ENCODE measurements at regions not wholly inside any gene's neighbourhood (a gene's known extent, or its start where the extent isn't known, plus 50 kb on each side); places are given as distances from the start of the nearest gene placed in this dataset.
"Not testable (repeated sequence)": the region's sequence is repeated elsewhere in the genome, so short reads cannot be mapped to it uniquely, and the experiment has no call there.

DNA sequence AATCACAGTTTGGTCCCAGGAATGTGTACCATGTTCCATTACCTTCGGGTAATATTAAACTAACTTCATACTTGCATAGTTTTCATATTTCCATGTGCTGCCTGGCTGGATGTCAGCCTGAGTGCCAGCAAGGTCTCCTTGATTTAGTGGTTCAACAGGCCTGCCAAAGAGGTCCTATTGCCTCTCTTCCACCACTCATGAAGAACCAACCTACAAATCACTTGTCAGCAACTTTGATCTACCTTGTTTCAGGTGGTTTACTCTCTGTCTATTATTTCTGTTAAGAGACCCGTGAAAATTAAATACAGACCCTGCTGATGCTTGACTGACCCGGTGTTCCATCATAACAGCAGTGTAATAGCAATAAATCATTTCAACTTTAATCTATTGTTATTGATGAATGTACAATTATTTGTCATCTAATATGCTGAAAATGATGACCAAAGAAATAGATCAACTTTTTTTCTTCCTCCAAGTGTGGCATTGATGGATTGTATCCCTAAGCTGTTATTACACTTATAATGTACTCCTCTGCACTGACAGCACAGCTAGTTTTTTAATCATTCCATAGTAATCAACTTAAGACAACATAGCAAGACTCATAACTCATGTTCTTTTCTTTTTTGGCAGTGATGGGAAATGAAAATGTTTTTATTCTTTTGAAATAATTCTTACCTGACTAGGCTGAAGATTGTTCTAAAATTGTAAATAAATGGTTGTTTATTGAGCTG is 1220.2 kb upstream of the ACVR2A start:
- no peak for DNase-seq

GRCh38 chr2:146623771-146624170 is 1221.1 kb upstream of the ACVR2A start:
- no peak for DNase-seq

DNA sequence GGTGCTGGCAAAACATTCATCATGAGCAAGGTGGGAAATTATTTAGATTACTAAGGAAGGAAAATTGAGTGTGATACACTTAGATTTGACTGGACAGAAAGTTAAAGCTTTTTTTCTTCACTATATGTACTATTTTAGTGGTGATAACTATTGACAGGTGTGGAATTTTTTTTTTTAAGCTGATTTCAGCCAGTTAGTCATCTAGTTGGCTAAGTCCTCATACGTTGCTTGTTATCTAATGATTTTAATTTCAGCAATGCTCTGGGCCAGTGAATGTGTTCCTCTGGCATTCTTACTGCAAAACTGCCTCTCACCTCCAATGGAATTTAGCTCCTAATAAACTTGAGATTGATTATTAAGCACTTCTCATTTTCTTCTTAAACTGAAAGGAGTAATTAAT is 1223.2 kb upstream of the ACVR2A start:
- no peak for DNase-seq

DNA sequence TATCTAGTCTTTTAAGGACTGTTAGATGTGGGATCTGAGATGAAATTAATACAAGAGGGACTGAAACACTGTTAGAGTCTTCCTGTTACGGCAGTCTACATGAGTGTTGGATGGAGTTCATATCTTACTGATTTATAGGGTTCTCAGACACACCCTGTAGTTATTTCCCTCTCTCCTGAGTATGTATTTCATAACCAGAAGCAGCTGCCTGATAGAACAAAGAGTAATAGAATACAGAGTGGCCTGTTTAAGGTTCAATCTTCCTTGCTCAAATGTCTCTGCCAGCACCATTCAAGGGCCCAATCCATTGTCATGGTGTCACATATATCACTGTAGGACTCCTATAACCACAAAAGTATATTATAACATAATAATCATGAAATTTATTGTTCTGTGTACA is 1229.1 kb upstream of the ACVR2A start:
- DNase-seq: no peak

- DNase-seq: no peak
Observed at GRCh38 chr2:146608490-146608889, 1236.3 kb upstream of the ACVR2A start.

DNA sequence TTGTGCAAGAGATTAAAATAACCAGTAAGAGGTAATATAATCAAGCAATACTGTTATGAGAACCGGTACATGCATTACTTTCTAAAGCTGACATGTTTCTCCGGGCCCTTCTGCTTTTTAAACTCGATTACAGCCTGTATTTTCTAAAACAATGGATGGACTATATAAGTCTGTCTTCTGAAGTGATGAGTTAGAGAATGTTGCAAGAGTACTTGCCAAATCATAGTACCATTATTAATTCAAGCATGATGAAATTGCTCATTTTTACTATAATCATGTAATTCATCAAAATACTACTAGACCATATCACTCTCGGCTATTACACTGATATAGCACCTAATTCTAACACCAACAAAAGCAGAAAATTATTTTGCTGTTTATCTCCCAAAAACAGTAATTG is 1240.3 kb upstream of the ACVR2A start:
- no peak for DNase-seq

DNA sequence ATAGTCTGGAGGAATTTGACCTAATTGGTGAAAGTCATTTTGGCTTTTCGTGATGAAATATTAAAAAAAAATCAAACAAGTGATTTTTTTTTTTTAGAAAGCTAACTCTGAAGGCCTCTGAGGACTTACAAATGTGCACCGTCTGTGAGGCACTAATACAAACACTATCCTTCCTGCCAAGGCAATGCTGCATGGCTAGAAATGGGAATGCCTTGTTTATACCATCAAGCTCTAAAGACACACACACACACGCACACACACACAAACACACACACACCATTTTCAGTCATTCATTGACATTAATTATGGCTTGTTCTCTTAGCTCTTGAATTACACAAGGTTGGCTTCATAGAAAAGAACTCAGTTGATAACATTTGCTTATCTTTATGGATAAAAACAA is 1242.0 kb upstream of the ACVR2A start:
- DNase-seq: no peak

DNA sequence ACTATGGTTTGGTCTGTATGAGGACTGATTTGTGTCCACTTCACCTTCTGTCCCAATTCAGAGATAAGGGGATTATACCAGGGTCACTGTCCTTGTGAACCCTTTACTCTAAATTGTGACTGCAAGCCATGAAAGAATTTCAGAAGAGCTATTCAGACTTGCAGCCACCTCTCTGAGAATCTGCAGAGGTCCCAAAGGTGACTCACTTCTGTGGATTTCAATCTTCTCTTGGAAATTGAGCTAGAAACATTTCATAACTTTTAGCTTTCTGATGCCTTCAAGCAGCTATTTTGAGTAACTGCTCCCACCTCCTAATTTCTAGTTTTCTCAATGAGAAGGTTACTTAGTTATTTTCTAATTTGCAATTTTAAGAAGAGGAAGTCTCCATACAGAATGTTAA is 1242.4 kb upstream of the ACVR2A start:
- DNase-seq: no peak

DNA sequence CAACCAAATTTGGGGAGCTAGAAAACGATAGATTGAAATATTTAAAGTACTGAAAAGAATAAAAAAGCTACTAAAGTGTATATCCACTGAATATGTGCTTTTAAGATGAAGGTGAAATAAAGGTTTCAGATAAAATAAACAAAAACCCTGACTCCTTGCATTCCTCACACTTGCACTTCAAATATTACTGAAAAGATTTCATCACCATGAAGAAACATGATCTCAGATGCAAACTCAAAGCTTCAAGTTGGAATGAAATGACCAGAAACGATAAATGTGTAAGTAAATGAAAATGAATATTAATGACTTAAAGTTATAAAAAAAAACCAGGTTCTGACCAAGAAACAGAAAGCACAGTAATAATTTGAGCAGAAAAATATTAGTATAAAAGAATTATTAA is 1246.0 kb upstream of the ACVR2A start:
- no peak for DNase-seq

- DNase-seq: no peak
Observed at GRCh38 chr2:146597291-146597690, 1247.5 kb upstream of the ACVR2A start.

- no peak for DNase-seq
Observed at GRCh38 chr2:146591908-146592307, 1252.9 kb upstream of the ACVR2A start.

DNA sequence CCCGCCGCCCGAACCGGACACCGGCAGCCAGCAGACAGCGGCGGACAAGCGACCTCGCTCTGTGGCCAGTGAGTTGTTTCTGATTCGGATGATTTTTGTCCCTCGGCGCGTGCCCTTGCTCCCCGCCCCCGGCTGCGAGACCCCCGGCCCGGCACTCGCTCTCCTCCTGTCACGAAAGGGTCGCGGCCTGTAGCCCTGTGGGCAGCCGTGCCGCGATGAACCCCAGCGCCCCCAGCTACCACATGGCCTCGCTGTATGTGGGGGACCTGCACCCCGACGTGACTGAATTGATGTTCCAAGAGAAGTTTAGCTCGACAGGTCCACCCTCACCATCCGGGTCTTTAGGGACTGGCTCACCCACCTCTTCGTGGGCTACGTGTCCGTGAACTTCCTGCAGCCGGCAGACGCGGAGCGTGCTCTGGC is 1257.5 kb upstream of the ACVR2A start:
- DNase-seq: no peak

GRCh38 chr2:146584316-146584715 is 1260.5 kb upstream of the ACVR2A start:
- no peak for DNase-seq

DNA sequence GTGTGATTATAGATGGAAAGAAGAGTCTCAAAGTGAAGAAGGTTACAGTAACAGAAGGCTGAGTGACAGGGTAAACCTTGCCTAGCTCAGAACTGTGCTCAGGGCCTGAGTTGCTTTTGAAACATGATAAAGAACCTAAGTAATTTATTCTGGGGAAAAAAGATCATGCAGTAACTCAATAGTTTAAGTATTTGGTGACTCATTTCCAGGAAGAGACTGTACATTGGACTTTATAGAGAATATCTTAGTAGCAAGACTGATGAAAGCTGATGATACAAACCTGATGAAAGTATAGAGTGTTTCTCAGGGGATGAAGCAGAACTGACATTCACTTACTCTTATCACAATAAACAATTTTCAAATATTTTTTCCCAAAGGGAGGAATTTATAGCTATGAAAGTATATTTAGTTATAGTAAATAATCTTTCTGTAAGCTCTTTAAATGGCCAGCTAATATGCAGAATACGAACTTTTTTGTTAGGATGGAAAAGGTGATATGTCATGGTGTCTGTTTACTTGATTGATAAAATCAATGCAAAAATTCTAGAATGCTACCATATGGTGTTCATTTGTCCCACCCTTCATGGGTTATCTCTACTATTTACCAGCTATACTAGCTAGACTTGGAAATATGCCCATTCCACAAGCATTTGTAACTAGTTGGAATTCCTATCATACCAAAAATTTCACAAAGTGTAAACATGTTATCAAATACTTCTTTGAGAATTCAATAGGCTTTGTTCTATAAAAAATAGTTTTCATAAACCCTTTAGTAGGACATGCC is 1265.5 kb upstream of the ACVR2A start:
- DNase-seq: no peak

- DNase-seq: no peak
Observed at GRCh38 chr2:146576339-146577111, 1268.3 kb upstream of the ACVR2A start.

DNA sequence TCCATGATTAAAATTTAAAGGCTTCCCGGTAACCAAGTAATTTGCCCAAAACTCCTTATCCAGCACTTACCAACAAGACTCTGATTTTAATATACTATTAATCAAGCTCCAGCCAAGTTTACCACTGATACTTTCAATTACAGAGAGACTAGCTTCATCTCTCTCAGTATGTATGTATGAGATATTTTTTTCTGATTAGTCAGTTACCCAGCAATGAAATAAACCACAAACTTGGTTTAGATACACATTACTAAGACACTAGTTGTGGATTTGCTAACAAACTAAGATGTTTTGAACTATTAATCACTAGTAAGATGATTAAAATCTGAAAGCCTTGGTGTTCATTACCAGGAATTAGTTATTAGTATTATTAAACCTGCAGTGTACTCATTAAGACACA is 1272.2 kb upstream of the ACVR2A start:
- DNase-seq: no peak

GRCh38 chr2:146561996-146562395 is 1282.8 kb upstream of the ACVR2A start:
- no peak for DNase-seq

- DNase-seq: no peak
Observed at GRCh38 chr2:146547236-146547635, 1297.6 kb upstream of the ACVR2A start.

GRCh38 chr2:146544701-146545100 is 1300.1 kb upstream of the ACVR2A start:
- no peak for DNase-seq

DNA sequence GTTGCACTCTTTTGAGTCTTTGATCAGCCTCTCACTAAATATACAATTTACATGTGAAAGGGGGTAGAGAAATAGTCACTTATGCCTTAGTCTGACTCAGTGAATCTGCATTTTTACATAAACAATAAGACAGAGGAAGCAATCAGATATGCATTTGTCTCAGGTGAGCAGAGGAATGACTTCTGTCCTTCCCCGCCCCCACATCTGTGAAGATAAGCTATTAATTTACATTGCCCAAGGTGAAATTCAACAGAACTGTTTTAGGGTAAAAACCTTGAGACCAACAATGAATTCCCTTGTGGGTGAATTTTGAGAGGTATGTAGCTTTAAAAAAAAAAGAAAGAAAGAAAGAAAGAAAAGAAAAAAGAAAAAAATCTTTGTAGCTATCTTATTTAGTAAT is 1302.9 kb upstream of the ACVR2A start:
- DNase-seq: no peak

- DNase-seq: no peak
Observed at GRCh38 chr2:146540271-146540932, 1304.4 kb upstream of the ACVR2A start.

DNA sequence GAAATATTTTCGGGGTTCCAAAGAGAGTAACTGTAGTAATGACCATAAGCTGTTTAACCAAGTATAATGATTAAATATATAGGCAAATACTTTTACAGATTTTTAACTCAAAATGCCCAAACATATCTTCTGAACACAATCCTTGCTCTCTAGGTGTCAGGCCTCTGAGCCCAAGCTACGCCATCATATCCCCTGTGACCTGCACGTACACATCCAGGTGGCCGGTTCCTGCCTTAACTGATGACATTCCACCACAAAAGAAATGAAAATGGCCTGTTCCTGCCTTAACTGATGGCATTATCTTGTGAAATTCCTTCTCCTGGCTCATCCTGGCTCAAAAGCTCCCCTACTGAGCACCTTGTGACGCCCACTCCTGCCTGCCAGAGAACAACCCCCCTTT is 1305.1 kb upstream of the ACVR2A start:
- not testable (repeated sequence) for DNase-seq

DNA sequence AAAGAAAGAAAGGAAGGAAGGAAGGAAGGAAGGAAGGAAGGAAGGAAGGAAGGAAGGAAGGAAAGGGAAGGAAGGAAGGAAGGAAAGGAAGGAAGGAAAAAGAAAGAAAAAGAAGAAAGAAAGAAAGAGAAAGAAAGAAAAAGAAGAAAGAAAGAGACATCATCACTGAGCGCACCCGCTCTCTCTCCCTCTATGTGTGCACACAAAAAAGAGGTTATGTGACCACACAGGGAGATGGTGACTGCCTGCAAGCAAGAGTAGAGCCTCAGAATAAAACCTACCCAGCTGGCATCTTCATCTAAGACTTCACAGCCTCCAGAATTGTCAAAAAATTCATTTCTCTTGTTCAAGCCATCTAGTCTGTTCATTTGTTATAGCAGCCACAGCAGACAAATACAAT is 1307.4 kb upstream of the ACVR2A start:
- no peak for DNase-seq
